ENCODE measurements at regions not wholly inside any gene's neighbourhood (a gene's known extent, or its start where the extent isn't known, plus 50 kb on each side); places are given as distances from the start of the nearest gene placed in this dataset.

- Histone ChIP-seq H3K27ac (no peak overlapping the region), H3K4me3 (no peak overlapping the region), H3K27me3 (no peaks in the 10 kb centered on the region), H3K9me3 (no peaks in the 10 kb centered on the region), H3K4me1 (no peaks in the 10 kb centered on the region), H3K36me3 (no peaks in the 10 kb centered on the region)
- no peak for TF ChIP-seq CTCF (IDR thresholded peaks at IDR 0.05)
- no peak for DNase-seq (ENCODE audit: low spot score in 2 of 2)
- intact Hi-C loops (cut with DNase I), result no loop called here
Measured at GRCh38 chrX:140355922-140356321, 148.9 kb downstream of the SOX3 start.

GRCh38 chrX:140355429-140355828, 149.4 kb downstream of the SOX3 start:
- Histone ChIP-seq H3K9me3 (no peaks in the 10 kb centered on the region), H3K4me3 (no peak overlapping the region), H3K36me3 (no peaks in the 10 kb centered on the region), H3K27me3 (no peaks in the 10 kb centered on the region), H3K27ac (no peak overlapping the region), H3K4me1 (no peaks in the 10 kb centered on the region)
- intact Hi-C loops (cut with DNase I), result no loop called here
- TF ChIP-seq CTCF (IDR thresholded peaks at IDR 0.05), result no peak
- no peak for DNase-seq (ENCODE audit: low spot score in 2 of 2)

- no peak overlapping the region for H3K27ac ChIP-seq
- no peaks in the 10 kb centered on the region for H3K4me1 ChIP-seq
- no peaks in the 10 kb centered on the region for H3K9me3 ChIP-seq
- no peak for DNase-seq (ENCODE audit: low spot score in 2 of 2)
- no peaks in the 10 kb centered on the region for H3K27me3 ChIP-seq
- H3K36me3 ChIP-seq, result no peaks in the 10 kb centered on the region
- no peak for TF ChIP-seq CTCF (IDR thresholded peaks at IDR 0.05)
- intact Hi-C loops (cut with DNase I), result no loop called here
- no peak overlapping the region for H3K4me3 ChIP-seq
Measured at GRCh38 chrX:140354431-140355120, 150.3 kb downstream of the SOX3 start.

GRCh38 chrX:140346729-140347128, 158.1 kb downstream of the SOX3 start:
- no peak for TF ChIP-seq CTCF (IDR thresholded peaks at IDR 0.05)
- no peaks in the 10 kb centered on the region for H3K27me3 ChIP-seq
- DNase-seq (ENCODE audit: low spot score in 2 of 2), result no peak
- no peaks in the 10 kb centered on the region for H3K9me3 ChIP-seq
- H3K36me3 ChIP-seq, result no peaks in the 10 kb centered on the region
- no peaks in the 10 kb centered on the region for H3K4me1 ChIP-seq
- no peak overlapping the region for H3K4me3 ChIP-seq
- no peak overlapping the region for H3K27ac ChIP-seq
- intact Hi-C loops (cut with DNase I), result no loop called here

- no peaks in the 10 kb centered on the region for H3K27me3 ChIP-seq
Measured at GRCh38 chrX:140343226-140343868, 161.5 kb downstream of the SOX3 start.

More at GRCh38 chrX:140343226-140343868, 161.5 kb downstream of the SOX3 start:
- Histone ChIP-seq H3K4me1 (no peaks in the 10 kb centered on the region), H3K36me3 (no peaks in the 10 kb centered on the region), H3K9me3 (no peaks in the 10 kb centered on the region), H3K4me3 (no peak overlapping the region), H3K27ac (no peak overlapping the region)
- intact Hi-C loops (cut with DNase I), result no loop called here
- no peak for DNase-seq (ENCODE audit: low spot score in 2 of 2)
- no peak for TF ChIP-seq CTCF (IDR thresholded peaks at IDR 0.05)

All from ascending aorta (tissue), 2 donors.